ENCODE measurements at regions not wholly inside any gene's neighbourhood (a gene's known extent, or its start where the extent isn't known, plus 50 kb on each side); places are given as distances from the start of the nearest gene placed in this dataset.

DNA sequence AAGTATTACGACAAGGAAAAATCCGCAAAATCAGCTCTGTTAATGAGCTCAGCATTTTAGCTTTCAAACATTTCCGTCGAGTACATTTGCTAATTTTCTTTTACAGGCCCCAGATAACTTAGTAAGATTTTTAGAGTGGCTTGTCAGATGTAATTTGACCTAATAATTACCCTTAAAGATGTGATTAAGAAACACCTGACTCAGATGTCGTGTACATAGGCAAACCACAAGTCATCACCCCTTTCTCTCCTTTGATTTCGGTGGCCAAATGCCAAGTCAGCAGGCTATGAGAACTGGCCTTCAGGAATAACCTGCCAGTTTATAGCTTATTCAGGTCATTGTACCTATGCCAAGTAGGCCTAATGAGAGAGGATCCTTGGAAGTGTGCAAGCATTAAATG, 369.6 kb downstream of the PCDH7 start:
- no peak for TF ChIP-seq POLR2A (IDR thresholded peaks at IDR 0.05)
- TF ChIP-seq, protein P1, sequence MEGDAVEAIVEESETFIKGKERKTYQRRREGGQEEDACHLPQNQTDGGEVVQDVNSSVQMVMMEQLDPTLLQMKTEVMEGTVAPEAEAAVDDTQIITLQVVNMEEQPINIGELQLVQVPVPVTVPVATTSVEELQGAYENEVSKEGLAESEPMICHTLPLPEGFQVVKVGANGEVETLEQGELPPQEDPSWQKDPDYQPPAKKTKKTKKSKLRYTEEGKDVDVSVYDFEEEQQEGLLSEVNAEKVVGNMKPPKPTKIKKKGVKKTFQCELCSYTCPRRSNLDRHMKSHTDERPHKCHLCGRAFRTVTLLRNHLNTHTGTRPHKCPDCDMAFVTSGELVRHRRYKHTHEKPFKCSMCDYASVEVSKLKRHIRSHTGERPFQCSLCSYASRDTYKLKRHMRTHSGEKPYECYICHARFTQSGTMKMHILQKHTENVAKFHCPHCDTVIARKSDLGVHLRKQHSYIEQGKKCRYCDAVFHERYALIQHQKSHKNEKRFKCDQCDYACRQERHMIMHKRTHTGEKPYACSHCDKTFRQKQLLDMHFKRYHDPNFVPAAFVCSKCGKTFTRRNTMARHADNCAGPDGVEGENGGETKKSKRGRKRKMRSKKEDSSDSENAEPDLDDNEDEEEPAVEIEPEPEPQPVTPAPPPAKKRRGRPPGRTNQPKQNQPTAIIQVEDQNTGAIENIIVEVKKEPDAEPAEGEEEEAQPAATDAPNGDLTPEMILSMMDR (IDR thresholded peaks at IDR 0.05) = no peak
